GM23338 (cell line): ENCODE measurements at regions not wholly inside any gene's neighbourhood (a gene's known extent, or its start where the extent isn't known, plus 50 kb on each side); places are given as distances from the start of the nearest gene placed in this dataset.

Experiments used
- CREB1 ChIP-seq: fragments of 250-450 bp; sonication (Bioruptor Pico); IDR thresholded peaks from 2 replicates; pipeline ENCODE4 v1.5.0; 2020; ENCODE audit warnings: low read depth, mild to moderate bottlenecking, moderate library complexity
- JUNB ChIP-seq: IDR thresholded peaks from one replicate; pipeline ENCODE4 v1.6.1; 2016; ENCODE audit warnings: antibody characterized with exemption; ENCODE audit not compliant: unreplicated experiment
- NANOG ChIP-seq: IDR thresholded peaks from 2 replicates; pipeline ENCODE4 v1.6.1; 2016; ENCODE audit warnings: antibody characterized with exemption, borderline replicate concordance
- POLR2AphosphoS5 ChIP-seq: IDR thresholded peaks from 2 replicates; pipeline ENCODE4 v1.6.1; 2016; ENCODE audit warnings: antibody characterized with exemption, low read depth
- STAT1 ChIP-seq: IDR thresholded peaks from one replicate; pipeline ENCODE4 v1.6.1; 2016; ENCODE audit warnings: antibody characterized with exemption; ENCODE audit not compliant: unreplicated experiment
- ZNF114 ChIP-seq: fragments of 250-450 bp; sonication (Bioruptor Pico); IDR thresholded peaks from 2 replicates; pipeline ENCODE4 v1.5.0; 2020; ENCODE audit warnings: mild to moderate bottlenecking, moderate library complexity
- ZNF331 ChIP-seq: fragments of 250-450 bp; sonication (Bioruptor Pico); IDR thresholded peaks from 2 replicates; pipeline ENCODE4 v1.5.0; 2020; ENCODE audit warnings: low read depth, mild to moderate bottlenecking, moderate library complexity
- TF ChIP-seq, protein P1 (sequence below): fragments of 250-450 bp; sonication (Bioruptor Pico); IDR thresholded peaks from 2 replicates; pipeline ENCODE4 v1.5.0; 2020; ENCODE audit warnings: mild to moderate bottlenecking, moderate library complexity
- TF ChIP-seq, protein P2 (sequence below): IDR thresholded peaks from one replicate; pipeline ENCODE4 v1.6.1; 2018; ENCODE audit warnings: antibody characterized with exemption; ENCODE audit not compliant: unreplicated experiment

DNA sequence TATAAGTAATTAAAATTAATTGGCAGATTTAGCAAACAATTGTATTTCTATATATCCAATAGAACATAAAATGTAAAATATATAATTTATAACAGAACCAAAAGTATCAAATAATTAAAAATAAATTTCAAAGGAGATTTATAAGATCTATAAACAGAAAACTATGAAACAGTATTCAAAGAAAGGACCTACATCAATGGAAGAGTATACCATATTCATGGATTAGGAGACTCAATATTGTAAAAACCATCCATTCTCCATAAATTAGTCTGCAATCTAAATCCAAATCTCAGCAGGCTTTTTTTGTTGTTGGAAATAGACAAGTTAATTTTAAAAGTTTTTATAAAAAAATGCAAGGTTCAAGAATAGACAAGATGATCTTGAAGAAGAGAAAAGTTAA is 149.0 kb upstream of the RUNX3 start (continued):
- TF ChIP-seq, protein P1, sequence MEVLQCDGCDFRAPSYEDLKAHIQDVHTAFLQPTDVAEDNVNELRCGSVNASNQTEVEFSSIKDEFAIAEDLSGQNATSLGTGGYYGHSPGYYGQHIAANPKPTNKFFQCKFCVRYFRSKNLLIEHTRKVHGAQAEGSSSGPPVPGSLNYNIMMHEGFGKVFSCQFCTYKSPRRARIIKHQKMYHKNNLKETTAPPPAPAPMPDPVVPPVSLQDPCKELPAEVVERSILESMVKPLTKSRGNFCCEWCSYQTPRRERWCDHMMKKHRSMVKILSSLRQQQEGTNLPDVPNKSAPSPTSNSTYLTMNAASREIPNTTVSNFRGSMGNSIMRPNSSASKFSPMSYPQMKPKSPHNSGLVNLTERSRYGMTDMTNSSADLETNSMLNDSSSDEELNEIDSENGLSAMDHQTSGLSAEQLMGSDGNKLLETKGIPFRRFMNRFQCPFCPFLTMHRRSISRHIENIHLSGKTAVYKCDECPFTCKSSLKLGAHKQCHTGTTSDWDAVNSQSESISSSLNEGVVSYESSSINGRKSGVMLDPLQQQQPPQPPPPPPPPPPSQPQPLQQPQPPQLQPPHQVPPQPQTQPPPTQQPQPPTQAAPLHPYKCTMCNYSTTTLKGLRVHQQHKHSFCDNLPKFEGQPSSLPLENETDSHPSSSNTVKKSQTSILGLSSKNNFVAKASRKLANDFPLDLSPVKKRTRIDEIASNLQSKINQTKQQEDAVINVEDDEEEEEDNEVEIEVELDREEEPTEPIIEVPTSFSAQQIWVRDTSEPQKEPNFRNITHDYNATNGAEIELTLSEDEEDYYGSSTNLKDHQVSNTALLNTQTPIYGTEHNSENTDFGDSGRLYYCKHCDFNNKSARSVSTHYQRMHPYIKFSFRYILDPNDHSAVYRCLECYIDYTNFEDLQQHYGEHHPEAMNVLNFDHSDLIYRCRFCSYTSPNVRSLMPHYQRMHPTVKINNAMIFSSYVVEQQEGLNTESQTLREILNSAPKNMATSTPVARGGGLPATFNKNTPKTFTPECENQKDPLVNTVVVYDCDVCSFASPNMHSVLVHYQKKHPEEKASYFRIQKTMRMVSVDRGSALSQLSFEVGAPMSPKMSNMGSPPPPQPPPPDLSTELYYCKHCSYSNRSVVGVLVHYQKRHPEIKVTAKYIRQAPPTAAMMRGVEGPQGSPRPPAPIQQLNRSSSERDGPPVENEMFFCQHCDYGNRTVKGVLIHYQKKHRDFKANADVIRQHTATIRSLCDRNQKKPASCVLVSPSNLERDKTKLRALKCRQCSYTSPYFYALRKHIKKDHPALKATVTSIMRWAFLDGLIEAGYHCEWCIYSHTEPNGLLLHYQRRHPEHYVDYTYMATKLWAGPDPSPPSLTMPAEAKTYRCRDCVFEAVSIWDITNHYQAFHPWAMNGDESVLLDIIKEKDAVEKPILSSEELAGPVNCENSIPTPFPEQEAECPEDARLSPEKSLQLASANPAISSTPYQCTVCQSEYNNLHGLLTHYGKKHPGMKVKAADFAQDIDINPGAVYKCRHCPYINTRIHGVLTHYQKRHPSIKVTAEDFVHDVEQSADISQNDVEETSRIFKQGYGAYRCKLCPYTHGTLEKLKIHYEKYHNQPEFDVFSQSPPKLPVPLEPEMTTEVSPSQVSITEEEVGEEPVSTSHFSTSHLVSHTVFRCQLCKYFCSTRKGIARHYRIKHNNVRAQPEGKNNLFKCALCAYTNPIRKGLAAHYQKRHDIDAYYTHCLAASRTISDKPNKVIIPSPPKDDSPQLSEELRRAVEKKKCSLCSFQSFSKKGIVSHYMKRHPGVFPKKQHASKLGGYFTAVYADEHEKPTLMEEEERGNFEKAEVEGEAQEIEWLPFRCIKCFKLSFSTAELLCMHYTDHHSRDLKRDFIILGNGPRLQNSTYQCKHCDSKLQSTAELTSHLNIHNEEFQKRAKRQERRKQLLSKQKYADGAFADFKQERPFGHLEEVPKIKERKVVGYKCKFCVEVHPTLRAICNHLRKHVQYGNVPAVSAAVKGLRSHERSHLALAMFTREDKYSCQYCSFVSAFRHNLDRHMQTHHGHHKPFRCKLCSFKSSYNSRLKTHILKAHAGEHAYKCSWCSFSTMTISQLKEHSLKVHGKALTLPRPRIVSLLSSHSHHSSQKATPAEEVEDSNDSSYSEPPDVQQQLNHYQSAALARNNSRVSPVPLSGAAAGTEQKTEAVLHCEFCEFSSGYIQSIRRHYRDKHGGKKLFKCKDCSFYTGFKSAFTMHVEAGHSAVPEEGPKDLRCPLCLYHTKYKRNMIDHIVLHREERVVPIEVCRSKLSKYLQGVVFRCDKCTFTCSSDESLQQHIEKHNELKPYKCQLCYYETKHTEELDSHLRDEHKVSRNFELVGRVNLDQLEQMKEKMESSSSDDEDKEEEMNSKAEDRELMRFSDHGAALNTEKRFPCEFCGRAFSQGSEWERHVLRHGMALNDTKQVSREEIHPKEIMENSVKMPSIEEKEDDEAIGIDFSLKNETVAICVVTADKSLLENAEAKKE (CRISPR knock-in tag) = no peak
- TF ChIP-seq POLR2AphosphoS5 = no peak
- no peak for TF ChIP-seq CREB1 (CRISPR knock-in tag)
- TF ChIP-seq, protein P2, sequence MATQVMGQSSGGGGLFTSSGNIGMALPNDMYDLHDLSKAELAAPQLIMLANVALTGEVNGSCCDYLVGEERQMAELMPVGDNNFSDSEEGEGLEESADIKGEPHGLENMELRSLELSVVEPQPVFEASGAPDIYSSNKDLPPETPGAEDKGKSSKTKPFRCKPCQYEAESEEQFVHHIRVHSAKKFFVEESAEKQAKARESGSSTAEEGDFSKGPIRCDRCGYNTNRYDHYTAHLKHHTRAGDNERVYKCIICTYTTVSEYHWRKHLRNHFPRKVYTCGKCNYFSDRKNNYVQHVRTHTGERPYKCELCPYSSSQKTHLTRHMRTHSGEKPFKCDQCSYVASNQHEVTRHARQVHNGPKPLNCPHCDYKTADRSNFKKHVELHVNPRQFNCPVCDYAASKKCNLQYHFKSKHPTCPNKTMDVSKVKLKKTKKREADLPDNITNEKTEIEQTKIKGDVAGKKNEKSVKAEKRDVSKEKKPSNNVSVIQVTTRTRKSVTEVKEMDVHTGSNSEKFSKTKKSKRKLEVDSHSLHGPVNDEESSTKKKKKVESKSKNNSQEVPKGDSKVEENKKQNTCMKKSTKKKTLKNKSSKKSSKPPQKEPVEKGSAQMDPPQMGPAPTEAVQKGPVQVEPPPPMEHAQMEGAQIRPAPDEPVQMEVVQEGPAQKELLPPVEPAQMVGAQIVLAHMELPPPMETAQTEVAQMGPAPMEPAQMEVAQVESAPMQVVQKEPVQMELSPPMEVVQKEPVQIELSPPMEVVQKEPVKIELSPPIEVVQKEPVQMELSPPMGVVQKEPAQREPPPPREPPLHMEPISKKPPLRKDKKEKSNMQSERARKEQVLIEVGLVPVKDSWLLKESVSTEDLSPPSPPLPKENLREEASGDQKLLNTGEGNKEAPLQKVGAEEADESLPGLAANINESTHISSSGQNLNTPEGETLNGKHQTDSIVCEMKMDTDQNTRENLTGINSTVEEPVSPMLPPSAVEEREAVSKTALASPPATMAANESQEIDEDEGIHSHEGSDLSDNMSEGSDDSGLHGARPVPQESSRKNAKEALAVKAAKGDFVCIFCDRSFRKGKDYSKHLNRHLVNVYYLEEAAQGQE = no peak
- no peak for TF ChIP-seq ZNF114 (CRISPR knock-in tag)
- TF ChIP-seq ZNF331 = no peak
- TF ChIP-seq STAT1 = no peak
- TF ChIP-seq JUNB = no peak
- TF ChIP-seq NANOG = no peak
